ENCODE measurements at regions not wholly inside any gene's neighbourhood (a gene's known extent, or its start where the extent isn't known, plus 50 kb on each side); places are given as distances from the start of the nearest gene placed in this dataset.
"Not testable (repeated sequence)": the region's sequence is repeated elsewhere in the genome, so short reads cannot be mapped to it uniquely, and the experiment has no call there.

DNA sequence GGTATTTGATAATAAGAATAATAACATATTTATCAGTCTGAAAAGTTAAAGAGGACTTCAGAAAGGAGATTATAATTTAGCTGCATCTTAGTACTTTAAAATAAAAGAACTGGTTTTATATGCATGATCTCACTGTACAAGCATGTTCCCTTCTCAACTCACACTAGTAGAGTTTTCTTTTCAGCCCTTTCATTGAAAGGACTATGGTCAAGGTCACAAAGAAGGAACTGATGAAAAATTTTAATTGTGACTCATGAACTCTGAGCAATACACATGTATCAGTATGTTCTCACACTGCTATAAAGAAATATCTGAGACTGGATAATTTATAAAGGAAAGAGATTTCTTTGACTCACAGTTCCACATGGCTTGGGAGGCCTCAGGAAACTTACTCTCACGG is 73.7 kb upstream of the NDST4 start:
- no peak for FAIRE-seq

DNA sequence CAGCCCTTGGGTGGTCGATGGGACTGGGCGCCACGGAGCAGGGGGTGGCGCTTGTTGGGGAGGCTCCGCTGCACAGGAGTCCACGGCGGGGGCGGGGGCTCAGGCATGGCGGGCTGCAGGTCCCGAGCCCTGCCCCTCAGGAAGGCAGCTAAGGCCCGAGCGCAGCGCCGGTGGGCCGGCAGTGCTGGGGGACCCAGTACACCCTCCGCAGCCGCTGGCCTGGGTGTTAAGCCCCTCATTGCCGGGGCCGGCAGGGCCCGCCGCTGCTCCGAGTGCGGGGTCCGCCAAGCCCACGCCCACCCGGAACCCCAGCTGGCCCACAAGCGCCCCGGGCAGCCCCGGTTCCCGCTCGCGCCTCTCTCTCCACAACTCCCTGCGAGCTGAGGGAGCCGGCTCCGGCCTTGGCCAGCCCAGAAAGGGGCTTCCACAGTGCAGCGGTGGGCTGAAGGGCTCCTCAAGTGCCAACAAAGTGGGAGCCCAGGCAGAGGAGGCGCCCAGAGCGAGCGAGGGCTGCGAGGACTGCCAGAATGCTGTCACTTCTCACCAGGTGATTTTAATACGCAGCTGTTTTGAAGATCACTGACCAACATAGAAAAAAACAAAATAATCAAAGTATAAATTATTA is 66.1 kb upstream of the NDST4 start:
- FAIRE-seq = not testable (repeated sequence)

GRCh38 chr4:115178687-115179086 is 65.3 kb upstream of the NDST4 start:
- FAIRE-seq = not testable (repeated sequence)

DNA sequence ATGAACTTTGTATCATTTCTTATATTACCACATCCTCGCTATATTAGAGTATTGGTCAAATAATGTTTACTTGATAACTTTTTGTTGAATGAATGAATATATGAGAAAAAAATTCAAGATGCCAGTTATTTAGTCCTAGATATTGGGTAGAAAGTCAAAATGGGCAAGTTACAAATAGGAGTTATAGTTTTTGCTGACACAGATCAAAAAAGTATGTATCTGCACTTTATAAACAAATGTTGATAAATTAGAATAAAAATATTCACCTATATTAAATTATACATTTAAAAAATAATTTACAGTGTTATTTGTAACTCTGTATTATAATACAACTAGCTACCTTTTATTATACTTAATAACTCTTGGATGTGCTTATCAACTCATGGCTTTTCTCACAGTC is 57.8 kb upstream of the NDST4 start:
- no peak for FAIRE-seq

GRCh38 chr4:115165503-115165902 is 52.1 kb upstream of the NDST4 start:
- no peak for FAIRE-seq
